B cell (primary cell): ENCODE measurements at regions not wholly inside any gene's neighbourhood (a gene's known extent, or its start where the extent isn't known, plus 50 kb on each side); places are given as distances from the start of the nearest gene placed in this dataset.

Source experiments
- CTCF ChIP-seq: fragments of 200-600 bp; IDR thresholded peaks from one replicate; pipeline ENCODE4 v1.8.0; 2022; ENCODE audit warnings: antibody characterized with exemption, mild to moderate bottlenecking
- EZH2 ChIP-seq: IDR thresholded peaks from 2 replicates; pipeline ENCODE4 v1.6.1; 2012; ENCODE audit warnings: borderline replicate concordance, low read depth, mild to moderate bottlenecking, moderate library complexity, low read length; ENCODE audit not compliant: insufficient read depth, poor library complexity, severe bottlenecking

- TF ChIP-seq CTCF, result no peak
- TF ChIP-seq EZH2, result no peak
Observed at GRCh38 chr20:50325651-50326050, 135.0 kb downstream of the CEBPB start.
